DMS79 treated with DMSO at 0.1 percent for 48 hours (cell line): ENCODE measurements at regions not wholly inside any gene's neighbourhood (a gene's known extent, or its start where the extent isn't known, plus 50 kb on each side); places are given as distances from the start of the nearest gene placed in this dataset.
A peak's percentile ranks its signal among the peaks of the same experiment; 100 is the strongest.
"Not testable (repeated sequence)": the region's sequence is repeated elsewhere in the genome, so short reads cannot be mapped to it uniquely, and the experiment has no call there.

Source experiments
- DNase-seq: peaks from one replicate; lab custom pipeline; 2025; lab: John Stamatoyannopoulos, UW

DNA sequence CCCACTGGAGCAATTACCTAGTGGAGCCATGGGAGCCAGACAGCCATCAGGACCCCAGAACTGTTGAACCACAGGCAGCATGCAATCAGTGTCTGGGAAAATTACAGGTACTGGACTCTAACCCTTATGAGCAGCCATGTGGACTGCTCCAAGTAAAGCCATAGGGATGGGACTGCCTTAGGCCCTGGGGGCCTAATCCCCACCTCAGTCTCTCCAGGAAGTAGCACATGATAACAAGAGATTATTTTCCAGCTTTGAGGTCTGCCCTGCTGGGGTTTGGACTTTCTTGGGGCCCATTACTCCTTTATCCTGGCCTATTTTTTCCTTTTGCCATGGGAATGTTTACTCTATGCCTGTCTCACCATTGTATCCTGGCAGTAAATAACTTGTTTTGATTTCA lies 226.8 kb downstream of the AEBP2 start:
- no peak for DNase-seq

- DNase-seq, result no peak
These were observed 230.5 kb downstream of the AEBP2 start for GRCh38 chr12:19669793-19670192.

DNA sequence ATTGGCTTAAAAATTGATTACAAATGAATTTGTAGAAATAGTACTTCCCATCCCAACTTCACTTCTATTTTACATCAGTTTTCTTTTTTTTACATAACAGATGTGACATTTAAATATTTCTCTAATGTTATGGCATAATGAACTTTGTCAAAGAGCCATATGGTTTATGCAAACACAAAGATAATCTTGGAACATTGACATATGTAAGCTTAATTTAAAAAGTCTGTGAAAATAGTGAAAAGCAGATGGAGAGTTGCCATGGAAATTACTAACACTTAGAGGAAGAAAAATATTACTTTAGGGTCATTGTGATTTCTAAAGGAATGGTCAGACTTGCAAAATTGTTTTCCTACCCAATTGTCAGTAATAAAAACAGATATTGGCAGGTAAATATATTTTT lies 232.4 kb downstream of the AEBP2 start:
- DNase-seq, result no peak

- no peak for DNase-seq
These were observed 235.1 kb downstream of the AEBP2 start for GRCh38 chr12:19674437-19674836.

- DNase-seq, result no peak
These were observed 236.1 kb downstream of the AEBP2 start for GRCh38 chr12:19675361-19675760.

GRCh38 chr12:19678501-19678900 lies 239.2 kb downstream of the AEBP2 start:
- DNase-seq, result not testable (repeated sequence)

DNA sequence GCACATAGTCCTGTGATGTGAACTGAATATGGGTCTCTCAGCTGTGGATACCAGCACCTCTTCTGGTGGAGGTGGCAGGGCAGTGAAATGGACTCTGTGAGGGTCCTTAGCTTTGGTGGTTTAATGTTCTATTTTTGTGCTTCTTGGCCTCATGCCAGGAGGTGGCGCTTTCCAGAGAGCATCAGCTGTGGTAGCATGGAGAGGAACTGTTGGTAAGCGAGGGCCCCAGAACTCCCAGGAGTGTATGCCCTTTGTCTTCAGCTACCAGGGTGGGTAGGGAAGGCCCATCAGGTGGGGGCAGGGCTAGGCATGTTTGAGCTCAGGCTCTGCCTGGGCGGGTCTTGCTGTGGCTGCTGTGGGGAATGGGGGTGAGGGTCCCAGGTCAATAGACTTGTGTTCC lies 241.7 kb downstream of the AEBP2 start:
- no peak for DNase-seq

DNA sequence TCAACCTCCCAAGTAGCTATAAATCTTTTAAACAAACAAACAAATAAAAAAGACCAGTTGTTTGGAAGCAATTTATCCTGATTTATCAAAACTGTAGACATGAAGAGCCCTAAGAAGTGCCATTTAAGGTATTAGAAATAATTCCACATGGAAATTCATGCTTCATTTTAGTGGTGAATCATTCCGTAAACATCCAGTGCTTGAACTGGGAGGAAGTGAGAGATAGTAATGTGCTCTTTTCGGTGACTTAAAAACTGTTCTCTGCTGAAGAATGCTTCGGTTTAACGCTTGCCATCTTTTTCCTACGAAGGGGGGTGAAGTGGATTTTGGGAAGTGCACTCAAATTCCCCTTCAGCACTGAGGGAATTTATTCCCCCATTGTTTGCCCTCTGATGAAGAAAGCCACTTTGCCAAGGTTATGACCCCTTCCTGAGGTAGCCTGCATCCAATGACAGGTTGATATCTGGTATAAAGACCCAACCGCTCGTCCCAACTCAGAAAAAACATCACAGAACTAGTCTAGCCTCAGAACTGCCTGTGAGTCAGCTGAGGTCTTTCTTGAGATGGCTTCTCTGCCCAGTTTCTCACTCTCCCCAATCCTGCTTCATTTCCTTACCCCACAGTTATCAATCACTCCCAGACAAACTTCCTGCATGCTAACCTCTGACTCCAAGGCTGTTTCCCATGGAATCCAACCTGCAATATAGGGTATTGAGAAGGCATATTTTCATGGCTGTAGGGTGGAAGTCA lies 244.1 kb downstream of the AEBP2 start:
- DNase-seq, result no peak

DNA sequence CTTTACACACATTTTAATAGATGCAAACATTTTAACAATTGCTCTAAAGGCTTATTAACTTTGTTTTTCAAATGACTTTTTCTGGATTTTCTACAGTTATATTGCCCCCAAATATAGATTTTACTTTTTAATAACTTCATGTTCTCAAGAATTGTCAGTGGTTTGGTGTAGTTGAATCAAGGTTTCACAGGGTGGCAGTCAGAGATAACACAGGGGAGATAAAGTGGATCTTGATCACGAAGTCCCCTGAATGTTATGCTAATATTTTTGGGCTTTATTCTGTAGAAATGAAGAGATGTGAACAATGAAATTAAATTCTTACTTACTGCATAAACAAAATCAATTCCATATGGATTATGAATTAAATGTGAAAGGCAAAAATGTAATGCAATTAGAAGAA lies 248.1 kb downstream of the AEBP2 start:
- DNase-seq, result no peak

- DNase-seq, result no peak
These were observed 249.2 kb downstream of the AEBP2 start for GRCh38 chr12:19688532-19688931.

DNA sequence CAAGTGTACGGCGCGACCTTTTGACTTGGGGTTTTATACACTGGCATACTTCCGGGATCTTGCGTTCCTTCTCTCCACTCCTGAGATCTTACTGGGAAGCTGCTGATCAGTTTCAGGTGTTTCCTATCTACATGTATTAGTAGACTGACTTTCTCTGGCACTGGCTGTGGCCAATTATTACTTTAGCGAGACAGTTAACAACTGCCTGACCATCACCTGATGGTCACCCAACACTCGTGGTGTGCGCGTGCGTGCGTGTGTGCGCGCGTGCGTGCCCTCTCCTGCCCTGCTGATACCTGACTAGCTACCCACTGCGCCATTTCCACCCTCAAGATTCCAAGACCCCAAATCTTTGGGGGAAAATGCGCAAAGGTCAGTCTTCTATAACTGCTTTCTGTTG lies 249.9 kb downstream of the AEBP2 start:
- DNase-seq, result no peak

- peak; percentile 65 for DNase-seq
These were observed 250.6 kb downstream of the AEBP2 start for GRCh38 chr12:19689801-19690472.

DNA sequence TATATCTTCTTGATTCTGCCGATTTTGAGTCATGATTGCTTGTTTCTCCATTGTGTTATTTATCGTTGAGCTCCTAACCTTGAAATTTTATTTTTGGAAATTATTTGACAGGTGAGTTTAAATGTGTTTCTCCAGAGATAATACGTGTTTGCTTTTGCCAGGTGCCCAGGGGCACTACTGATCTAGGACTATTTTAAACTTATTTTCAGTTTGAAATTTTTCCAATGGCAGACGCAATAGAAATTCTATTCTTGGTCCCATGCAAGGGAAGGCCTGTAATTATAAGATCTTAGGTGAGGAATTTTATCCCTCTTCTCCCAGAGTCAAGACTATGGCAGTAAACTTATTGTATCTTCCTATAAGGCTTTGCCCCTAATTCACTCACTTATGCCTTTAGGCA lies 252.8 kb downstream of the AEBP2 start:
- DNase-seq, result no peak

DNA sequence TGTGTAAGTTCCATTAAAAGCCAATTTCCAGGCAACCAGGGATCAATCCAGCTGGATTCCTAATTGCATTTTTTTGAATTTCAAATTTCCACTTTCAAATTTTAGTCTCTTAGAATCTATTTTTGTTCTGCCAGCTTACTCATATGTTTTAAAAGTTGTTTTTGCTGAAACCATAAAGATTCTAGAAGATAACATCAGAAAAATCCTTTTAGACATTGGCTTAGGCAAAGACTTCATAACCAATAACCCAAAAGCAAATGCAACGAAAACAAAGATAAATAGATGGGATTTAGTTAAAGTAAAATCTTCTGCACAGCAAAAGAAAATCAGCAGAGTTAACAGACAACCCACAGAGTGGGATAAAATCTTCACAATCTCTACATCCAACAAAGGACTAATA lies 253.3 kb downstream of the AEBP2 start:
- DNase-seq, result no peak

- no peak for DNase-seq
These were observed 255.3 kb downstream of the AEBP2 start for GRCh38 chr12:19694627-19695026.

GRCh38 chr12:19695244-19696098 lies 256.2 kb downstream of the AEBP2 start:
- no peak for DNase-seq

DNA sequence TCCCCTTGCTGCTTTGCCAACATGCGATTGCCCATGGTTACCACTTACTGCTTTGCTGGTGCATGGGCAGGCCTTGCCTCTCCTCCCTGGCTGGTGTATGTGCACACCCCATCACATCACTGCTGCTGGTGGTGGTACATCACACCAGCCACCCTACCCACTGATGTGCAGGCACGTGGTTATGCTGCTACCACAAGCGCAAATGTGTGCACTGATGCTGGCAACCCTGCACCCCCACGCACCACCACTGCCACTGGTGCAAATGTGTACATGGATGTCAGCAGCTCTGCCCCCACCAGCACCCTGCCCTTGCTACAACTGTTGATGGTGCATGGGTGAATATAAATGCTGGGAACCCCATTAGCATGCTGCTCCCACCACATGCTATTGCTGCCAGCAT lies 261.7 kb downstream of the AEBP2 start:
- no peak for DNase-seq

- DNase-seq, result no peak
These were observed 265.7 kb downstream of the AEBP2 start for GRCh38 chr12:19704966-19705365.

DNA sequence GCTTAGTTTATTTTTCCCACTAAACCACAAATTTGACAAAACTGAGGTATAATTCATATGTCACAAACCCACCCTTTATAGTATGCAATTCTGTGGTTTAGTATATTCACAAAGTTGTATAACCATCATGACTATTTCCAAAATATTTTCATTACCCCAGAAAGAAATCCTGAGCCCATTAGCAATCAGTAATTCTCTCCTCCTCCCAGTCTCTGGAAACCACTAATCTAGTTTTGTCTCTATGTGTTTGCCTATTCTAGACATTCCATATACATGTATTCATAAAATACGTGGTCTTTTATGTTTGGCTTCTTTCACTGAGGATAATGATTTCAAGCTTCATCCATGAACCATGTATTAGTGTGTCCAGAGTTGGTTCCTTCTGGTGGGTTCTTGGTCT lies 267.6 kb downstream of the AEBP2 start:
- DNase-seq, result no peak

DNA sequence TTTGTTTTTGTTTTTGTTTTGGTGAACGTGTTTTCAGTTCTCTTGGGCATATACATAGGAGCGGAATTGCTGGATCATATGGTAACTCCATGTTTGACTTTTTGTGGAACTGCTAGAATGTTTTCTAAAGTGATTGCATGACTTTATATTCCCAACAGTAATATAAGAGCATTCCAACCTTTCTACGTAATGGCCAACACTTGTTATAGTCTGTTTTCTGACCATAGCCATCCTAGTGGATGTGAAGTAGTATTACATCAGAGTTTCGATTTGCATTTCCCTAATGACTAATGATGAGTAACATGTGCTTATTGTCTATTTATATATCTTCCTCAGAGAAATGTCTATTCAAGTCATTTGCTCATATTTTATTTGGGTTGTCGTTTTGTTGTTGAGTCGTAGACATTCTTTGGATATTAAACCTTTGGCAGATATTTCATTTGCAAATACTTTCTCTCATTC lies 268.7 kb downstream of the AEBP2 start:
- DNase-seq, result no peak

DNA sequence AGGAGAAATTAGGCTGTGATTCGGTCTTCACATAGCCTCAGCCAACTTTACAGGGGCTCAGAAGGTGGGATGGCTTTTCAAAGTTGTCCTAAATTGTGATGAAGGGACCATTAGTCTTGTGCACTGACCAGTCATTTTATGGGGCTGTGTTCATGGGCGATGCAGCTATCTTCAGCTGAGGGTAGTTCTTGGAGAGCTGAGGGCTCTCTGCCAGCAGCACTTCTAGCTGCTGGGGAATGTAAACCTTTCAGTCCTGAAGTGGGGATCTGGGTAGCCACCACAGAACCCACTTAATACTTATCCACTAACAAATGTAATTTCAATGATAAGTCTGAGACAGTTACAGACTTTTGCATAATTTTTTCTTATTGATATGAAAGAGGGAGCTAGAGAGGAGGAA lies 270.6 kb downstream of the AEBP2 start:
- no peak for DNase-seq
